Activated CD8-positive, alpha-beta memory T cell treated with anti-CD3 and anti-CD28 coated beads for 48 hours (primary cell): ENCODE measurements at regions not wholly inside any gene's neighbourhood (a gene's known extent, or its start where the extent isn't known, plus 50 kb on each side); places are given as distances from the start of the nearest gene placed in this dataset.
"Not testable (repeated sequence)": the region's sequence is repeated elsewhere in the genome, so short reads cannot be mapped to it uniquely, and the experiment has no call there.

Source experiments
- DNase-seq, 3 experiments: peaks; one replicate each; pipeline ENCODE4 v3.0.0-alpha.2; 2020; ENCODE audit warnings: low read depth in 2 of 3, low spot score in 2 of 3

DNA sequence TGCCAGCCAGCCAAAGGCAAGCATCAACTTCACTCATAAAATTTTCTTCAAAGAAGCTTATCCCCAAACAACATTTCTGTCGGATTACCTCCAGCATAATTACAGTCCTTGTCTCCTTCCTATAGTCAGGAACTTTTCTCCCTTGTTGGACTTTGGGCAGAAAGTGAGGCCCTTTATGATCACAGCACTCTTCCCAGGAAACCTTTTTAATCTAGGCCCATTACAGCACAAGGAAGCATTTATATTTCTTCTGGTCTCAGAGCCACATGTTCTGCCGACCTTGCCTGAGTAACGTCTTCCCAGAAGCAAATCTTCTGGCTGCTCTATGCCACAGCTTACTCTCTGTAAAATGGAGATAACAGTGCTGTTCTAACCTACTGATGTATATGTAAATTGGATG lies 437.2 kb upstream of the SLC35B3 start:
- DNase-seq = no peak

DNA sequence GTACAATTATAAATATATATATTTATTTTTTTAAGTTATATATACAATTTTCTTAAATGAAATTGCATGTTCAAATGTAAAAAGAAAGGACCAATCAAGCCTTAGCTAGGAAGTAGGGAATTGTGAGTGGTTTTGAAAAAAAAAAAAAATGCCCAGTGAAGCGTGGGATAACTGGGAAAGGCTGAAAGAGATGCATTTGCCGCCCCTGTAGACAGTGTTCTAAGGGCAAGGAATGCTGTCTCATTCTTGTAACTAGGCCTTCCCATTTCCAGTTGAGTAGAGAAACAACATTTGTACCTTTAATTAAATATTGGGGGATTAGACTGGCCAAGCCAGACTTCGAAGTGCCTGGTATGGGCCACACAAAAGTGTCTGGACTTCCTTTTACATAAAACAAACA lies 430.1 kb upstream of the SLC35B3 start:
- no peak for DNase-seq

DNA sequence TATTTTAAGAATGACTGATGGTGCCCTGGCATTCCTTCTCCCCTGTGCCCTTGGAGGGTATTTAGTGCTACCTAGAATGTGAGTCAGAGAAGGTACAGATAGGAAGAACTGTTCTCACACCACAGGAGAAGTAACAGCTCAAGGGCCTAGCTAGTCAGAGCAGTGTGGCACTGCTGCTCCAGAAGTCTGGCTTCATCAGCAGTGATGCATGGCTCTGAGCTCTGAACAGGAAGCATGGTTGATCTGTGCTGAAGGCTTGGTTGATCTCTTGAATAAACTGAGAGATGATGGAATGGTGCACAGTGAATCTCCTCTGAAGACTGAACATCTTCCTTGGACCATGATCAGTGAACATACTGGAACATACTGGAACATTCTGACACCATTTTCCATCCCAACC lies 425.3 kb upstream of the SLC35B3 start:
- DNase-seq = no peak

DNA sequence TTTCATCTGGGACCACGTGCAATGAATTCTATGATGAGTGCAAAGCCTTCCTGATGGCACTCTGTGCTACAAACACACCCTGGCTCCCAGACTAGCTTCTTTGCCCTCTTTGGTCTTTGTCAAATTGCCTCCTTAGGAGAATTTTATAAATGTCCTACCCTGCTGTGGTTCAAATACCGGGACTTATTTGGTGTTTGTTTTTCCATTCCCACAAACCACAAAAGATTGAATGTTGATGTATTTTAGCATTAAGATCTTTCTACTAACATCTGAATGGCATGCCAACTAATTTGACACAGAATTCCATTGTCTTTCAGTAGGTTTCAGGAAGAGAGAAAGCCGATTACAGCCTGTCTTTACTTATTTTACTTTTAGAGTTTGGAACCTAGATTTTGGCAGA lies 424.2 kb upstream of the SLC35B3 start:
- no peak for DNase-seq

DNA sequence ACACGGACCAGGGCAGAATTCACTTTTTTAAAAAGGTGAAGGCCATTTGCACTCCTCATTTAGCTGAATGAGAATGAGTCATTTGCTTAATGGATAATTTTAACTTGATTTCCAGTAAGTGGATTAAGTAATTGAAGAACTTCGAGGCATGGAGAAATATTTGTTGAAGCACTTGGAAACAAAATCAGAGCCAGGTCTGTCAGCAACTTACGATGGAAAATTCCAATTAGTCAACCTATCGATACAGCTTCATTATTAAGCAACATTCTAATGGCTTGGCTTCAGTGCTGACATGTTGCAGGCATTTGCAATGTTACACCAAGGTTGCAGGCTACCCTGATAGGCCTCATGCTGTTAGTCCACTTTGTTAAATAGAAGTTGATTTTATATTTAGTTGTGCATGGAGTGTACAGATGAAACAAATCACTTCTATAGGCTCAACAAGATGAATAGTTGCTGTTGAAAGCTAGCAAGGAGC lies 423.5 kb upstream of the SLC35B3 start:
- no peak for DNase-seq

DNA sequence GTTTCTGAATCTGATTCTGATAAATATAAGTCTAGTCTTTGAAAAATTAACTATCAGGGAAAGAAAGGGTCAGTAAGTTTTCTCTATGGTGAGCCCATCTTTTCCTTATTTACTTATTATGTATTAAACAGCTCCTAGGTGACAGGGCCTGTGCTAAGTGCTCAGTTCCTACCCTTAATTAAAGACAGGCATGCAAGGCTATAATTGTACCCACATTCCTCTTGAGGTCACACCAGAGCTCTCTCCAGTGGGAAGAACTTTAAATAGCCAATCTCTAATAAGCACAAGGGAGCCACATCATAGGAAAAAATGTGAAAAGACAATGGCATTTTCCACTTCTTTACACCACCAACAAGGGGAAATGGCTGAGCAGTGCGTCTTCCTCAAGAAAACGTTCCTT lies 421.8 kb upstream of the SLC35B3 start:
- DNase-seq = no peak

DNA sequence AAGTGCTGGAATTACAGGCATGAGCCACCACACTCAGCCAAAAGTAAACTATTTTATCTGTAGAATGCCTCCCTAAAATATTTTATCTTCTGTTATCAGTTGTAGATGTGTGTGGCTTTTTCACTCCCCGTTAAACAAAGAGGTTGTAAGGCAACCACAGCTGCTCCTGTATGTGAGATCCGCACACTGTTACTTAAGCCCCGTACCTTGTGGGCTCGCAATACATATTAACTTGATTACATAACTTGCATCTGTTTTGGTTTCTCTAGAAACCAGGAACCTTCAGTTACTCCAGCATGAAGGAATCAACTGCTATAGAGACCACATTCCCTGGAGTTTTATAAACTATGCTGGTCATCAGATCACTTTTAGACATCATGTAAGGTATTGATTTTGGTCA lies 420.1 kb upstream of the SLC35B3 start:
- DNase-seq = no peak

DNA sequence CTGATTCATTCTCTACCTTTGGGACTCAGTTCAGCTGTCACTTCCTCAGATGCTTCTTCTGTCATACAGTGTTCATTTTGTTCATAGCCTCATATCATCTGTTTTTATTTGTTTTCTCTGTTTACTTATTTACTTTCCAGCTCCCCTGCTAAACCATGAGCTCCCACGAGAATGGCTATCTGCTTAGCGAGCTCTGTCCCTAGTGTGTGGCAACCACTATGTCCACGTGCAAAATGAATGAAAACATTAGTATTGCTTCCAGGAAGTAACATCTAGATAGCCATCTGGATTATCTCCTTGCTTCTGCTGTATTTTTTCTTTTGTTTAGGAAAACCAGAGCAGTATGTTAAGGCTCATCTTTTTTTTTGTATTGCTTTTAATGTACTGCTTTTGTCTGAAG lies 417.0 kb upstream of the SLC35B3 start:
- no peak for DNase-seq

DNA sequence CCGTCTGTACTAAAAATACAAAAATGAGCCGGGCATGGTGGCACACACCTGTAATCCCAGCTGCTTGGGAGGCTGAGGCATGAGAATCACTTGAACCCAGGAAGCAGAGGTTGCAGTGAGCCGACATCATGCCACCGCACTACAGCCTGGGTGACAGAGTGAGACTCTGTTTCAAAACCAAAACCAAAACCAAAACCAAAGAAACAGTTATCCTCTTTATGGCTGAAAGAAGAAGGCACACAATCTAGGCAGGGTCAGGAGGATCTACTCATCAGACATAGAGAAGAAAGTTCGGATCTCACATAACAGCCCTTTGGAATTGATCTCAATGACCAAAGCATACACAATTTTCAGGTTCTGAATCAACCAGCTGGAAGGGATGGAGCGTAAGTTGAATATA lies 411.3 kb upstream of the SLC35B3 start:
- not testable (repeated sequence) for DNase-seq

DNA sequence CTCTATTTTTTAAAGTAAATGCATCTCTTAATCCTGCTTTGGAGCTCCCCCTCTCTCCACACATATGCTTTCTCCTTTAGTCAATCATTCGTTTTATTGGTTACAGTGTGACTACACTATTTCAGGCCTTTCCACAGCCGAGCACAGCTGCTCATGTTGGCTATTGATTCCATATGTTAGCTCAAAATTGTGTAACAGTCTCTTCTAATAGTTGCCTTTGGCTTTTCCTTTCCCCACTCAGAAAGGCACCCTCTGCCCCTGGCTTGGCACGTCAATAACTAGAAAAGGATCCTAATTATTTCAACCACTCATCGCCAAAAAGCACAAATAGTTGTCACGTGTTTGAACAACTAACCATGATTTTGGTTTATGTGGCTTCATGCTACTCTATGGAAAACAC lies 410.3 kb upstream of the SLC35B3 start:
- DNase-seq = no peak

DNA sequence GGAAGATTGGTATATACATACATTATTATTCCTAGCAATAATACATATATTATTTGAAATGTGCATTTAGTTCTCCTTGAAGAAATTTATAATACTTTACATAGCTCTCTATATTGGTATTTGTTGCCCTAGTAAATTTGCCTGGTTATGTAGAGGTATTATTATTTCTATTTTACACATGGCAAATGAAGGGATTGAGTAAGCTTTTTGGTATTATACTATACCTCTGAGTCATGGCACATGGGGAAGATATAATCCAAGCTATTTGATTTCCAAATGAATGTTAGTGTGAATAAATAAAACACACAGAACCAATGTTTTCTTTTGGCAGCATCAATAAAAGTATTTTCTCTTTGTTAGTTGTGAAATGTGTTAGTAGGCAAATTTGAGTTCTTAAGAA lies 409.6 kb upstream of the SLC35B3 start:
- DNase-seq = no peak

DNA sequence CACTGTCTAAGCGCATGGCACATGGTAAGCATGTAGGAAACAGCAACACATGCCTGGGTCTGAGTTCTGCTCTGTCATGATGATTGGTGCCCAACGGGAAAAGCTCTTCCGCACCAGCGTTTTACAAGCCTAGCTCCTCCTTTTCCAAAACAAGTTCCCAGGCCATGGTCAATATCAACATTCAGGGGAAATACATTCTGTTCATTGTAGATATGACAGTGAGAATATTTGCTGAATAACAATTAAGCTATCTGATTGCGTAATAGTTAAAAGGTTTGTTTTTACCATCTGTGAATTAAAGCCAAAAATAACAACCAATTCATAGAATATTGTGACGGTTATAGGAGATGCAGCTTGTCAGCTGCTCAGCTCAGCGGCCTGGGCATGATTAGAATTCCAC lies 404.3 kb upstream of the SLC35B3 start:
- no peak for DNase-seq

DNA sequence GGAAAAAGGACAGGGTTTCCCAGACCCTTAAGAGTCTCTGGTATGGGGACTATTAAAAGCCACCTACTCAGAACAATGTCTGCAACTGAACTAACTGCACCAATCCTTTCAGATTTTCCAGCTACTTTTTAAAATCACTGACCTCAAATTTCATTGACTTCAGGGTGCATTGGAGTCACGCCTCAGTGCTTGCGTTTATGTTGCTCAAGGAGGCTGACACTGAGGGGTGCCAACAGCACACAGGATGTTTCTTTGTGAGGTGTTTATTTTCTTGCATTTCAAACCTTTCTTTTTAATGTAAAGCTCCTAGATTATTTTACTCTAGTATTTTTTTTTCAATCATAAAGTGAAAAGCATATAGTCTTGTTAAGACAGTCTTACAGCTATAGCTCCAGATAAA lies 402.0 kb upstream of the SLC35B3 start:
- no peak for DNase-seq

DNA sequence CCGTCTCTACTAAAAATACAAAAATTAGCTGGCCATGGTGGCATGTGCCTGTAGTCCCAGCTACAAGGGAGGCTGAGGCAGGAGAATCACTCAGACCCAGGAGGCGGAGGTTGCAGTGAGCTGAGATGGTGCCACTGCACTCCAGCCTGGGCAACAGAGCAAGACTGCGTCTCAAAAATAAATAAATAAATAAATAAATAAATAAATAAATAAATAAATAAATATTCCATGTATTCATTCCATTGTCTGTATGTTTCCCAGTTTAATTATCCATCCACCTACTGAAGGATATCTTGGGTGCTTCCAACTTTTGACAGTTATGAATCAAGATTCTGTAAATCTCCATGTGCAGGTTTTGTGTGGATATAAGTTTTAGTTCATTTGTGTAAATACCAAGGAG lies 397.4 kb upstream of the SLC35B3 start:
- not testable (repeated sequence) for DNase-seq

DNA sequence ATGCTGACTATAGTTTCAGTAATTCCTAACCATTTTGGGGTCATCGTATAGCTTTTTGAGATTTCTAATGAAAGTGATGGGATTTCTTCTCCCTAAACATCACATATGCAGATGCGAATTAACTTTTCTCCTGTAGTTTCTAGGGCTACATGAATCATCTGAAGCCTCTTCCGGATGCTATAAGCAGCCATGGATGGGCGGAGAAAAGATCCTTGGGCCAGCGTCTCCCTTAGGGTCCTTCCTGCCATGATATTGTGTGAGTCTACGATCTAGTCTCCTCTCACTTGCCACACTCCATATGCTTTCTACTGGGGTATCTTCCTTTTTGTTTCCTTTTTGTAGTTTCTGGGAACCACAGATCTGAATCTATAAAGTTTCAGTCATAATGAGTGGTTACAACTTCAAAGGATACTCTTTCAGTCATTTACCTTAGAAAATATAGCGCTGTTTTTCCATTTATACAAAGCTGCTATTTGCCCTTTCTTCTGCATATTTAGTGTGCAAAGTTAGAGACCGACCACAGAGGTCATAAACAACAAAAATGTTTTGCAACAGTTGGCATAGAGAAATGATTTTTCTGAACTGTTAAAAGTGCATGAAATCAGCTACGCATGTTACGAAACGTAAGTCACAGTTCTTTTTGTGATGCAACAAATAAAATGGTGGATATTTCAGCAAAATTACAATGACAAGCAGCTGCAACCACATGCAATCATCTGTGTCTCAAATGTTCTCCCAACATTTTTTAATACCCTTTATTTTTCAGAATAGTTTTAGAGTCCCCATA lies 396.2 kb upstream of the SLC35B3 start:
- no peak for DNase-seq

DNA sequence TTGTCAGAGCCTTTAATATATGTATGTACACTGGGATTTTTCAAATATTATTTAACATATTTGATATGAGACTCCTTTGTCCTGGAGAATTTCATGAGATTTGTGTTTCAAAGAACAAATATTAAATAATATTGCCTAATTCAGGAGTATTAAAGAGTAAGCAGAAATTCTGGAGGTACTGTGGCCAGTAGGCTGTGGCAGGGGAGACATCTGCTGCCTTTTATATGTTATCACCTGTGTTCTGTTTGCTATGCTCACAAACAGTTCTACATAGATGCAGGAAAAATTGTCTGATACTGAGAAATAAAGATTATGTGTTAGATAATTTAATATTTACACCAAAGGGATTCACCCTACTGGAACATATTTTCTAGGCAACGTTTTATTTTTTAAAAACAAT lies 395.4 kb upstream of the SLC35B3 start:
- no peak for DNase-seq

DNA sequence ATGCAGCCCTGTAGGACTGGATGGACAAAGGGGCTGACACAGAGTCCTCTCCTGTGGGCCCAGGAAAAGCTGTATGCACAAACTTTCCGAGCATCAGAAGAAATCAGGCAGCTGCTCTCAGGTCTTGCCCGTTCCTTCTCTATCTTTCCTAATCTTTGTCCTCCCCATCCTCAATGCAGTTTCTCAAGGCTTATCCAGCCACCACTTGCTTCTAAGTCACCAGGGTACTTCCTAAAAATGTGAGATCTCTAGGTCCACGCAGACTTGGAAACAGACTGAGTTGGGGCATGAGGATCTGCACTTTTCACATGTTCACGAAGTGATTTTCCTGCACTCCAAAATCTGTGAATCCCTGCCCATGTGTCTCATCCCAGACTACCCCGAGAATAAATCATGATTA lies 394.5 kb upstream of the SLC35B3 start:
- no peak for DNase-seq

DNA sequence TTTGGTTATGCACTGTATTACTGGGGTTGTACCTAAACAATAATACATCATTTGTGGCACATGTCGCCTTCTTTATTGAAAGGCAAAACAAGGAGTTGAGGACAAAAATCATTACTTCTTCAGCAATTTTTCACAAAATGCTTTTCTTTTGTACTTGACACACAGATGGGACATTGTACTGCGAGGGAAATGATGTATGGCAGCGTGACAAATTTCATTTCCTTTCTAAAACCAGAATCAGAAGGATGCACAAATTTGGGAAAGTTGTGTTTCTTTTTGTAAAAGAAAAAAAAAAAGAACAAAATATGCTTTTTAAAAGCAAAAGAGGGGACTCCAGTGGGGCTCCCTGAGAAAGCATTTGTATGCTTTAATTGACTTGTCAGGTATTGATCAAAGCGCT lies 394.0 kb upstream of the SLC35B3 start:
- DNase-seq = no peak

DNA sequence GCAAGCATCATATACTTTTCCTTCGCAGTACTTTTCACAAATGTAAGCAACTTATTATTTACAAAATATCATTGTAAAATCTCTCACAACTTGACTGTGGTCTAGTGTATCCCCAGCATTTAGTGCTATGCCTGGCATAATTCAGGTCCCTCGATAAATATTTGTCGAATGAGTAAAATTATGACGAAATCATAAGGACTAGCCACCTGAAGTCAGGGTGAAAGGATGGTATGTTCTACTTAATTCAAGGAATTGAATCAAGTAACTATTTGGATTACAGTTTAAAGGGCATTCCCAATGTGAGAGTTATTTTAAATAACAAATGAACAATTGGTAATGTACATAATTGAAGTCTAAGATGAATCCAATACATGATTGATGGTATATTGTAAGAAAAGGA lies 393.0 kb upstream of the SLC35B3 start:
- DNase-seq = no peak

DNA sequence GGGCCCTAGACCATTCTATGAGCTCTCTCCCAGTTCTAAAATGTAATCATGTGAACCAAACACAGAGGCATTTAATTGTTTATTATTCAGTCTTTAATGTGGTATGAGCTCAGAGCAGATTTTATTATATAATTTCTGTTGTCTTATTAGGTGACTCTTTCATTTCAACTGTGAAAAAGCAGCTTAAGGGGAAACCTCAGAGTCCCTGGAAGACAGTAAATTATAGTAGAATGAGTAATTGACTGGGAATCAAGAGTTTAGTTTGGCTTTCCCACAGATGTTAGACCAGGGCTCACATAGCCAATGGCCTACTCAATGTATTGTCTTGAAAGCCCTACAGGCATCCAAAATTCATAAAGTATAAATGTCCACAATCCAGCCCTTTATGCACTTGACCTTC lies 390.4 kb upstream of the SLC35B3 start:
- DNase-seq = no peak

DNA sequence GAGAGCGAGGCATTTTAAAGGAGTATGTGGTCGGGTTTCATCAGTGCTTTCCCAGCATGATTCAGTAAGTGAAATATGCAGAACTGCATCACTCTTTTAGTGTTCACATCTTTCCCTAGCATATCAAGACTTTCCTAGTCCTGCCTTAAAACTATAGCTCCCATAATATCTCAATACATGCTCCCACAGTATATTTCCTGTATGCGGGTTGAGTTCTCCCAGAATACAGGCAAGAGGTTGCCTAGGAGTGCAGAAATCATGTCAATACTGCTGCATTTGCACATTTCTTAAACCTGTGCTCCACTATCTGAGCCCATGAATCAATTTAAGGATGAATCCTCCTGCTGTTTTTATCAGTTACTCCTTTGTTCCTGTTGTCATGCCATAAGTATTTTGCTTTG lies 386.6 kb upstream of the SLC35B3 start:
- DNase-seq = no peak

DNA sequence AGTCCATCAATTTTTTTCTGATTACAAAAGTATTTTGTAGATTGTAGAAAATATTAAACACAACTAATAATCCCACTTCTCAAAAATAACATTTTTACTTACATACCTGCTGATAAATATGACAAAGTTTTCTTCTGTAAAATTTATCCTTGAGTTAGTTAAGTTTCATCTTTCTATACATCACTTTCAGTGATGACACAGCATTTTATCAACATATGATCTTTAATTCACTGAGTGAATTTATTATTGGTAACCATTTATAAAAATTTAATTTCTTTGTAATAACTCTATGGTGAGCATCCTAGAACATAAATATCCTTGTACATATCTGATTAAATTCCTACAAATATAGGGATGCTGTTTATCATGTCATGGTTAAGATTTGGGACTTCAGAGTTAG lies 385.0 kb upstream of the SLC35B3 start:
- no peak for DNase-seq

DNA sequence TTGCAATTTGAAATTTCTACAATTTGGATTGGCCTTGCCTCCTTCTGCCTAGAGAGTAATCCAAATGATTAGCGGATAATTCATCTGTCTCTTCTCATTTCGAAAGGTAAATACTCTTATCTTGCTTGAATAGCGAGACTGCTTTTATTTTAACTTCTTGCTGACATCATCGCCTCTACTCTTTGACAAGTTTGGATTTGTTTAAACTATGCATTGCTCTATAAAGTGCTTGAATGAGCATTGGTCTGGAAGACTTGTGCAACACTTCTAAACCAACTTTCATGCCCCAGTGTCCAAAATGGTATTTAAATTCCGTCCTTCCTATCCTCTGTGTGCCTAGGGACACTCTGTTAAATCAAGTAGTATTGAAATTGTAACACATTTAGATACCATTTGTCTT lies 384.1 kb upstream of the SLC35B3 start:
- no peak for DNase-seq
